RWPE1 (cell line): ENCODE measurements at regions not wholly inside any gene's neighbourhood (a gene's known extent, or its start where the extent isn't known, plus 50 kb on each side); places are given as distances from the start of the nearest gene placed in this dataset.

ENCODE experiments used
- CTCF ChIA-PET: fragments of 350-600 bp; sonication (Branson Sonifier 250); formaldehyde crosslinking; extraction: SDS; loops from one replicate; lab custom pipeline; 2021; lab: Yijun Ruan, JAX
- POLR2A ChIA-PET: fragments of 400-600 bp; formaldehyde crosslinking; extraction: SDS; loops from one replicate; lab custom pipeline; 2020; ENCODE audit warnings: antibody characterized with exemption; ENCODE audit not compliant: low non-redundant PET; lab: Yijun Ruan, JAX
- DNase-seq: peaks from one replicate; pipeline ENCODE4 v3.0.0; 2012; ENCODE audit warnings: low spot score
- H3K27ac ChIP-seq: fragments of 450-650 bp; 2 replicates; pipeline ENCODE4 v1.5.1; 2017
- TF ChIP-seq, protein P1 (sequence below): fragments of 450-650 bp; conservative IDR thresholded peaks from 2 replicates; pipeline ENCODE4 v1.5.1; 2017; ENCODE audit warnings: low read depth, mild to moderate bottlenecking

DNA sequence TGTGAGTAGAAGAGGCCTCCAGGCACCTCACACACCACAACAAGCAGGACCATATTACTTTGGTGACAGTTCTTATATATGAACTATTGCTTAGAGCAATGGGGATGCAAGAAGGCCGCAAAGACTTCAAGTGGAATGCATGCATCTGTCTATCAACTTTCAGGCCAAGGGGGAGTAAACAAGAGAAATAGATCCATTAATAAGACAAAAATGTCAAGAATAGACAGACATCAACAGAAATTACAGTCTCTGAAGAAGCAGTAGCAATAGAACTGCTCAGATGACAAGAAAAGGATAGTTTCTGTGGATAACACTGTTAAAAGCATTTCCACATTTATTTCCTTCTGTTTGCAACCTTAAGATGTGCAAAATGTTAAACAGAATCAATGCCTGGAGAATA is 1057.7 kb downstream of the UQCRFS1 start:
- ChIA-PET POLR2A (no interaction called here), CTCF (no interaction called here)
- no peak overlapping the region for H3K27ac ChIP-seq
- TF ChIP-seq, protein P1, sequence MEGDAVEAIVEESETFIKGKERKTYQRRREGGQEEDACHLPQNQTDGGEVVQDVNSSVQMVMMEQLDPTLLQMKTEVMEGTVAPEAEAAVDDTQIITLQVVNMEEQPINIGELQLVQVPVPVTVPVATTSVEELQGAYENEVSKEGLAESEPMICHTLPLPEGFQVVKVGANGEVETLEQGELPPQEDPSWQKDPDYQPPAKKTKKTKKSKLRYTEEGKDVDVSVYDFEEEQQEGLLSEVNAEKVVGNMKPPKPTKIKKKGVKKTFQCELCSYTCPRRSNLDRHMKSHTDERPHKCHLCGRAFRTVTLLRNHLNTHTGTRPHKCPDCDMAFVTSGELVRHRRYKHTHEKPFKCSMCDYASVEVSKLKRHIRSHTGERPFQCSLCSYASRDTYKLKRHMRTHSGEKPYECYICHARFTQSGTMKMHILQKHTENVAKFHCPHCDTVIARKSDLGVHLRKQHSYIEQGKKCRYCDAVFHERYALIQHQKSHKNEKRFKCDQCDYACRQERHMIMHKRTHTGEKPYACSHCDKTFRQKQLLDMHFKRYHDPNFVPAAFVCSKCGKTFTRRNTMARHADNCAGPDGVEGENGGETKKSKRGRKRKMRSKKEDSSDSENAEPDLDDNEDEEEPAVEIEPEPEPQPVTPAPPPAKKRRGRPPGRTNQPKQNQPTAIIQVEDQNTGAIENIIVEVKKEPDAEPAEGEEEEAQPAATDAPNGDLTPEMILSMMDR = no peak
- DNase-seq = no peak

DNA sequence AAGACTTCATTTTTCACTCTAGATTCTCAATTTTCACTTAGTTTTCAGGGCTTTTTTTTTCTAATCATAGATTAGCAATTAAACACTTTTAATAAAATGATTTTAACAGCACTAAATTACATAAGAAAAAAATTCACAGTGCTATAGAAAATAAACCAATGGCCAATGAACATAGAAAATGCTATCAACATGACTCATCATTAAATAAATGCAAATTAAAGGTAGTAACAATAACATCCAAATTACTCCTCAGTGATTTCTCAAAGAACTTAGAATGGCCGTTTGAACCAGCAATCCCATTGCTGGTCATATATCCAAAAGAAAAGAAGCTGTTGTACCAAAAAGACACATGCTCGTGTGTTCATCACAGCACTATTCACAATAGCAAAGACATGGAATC is 1058.9 kb downstream of the UQCRFS1 start:
- ChIA-PET POLR2A (no interaction called here), CTCF (no interaction called here)
- no peak overlapping the region for H3K27ac ChIP-seq
- no peak for DNase-seq
- TF ChIP-seq, protein P1 = no peak

DNA sequence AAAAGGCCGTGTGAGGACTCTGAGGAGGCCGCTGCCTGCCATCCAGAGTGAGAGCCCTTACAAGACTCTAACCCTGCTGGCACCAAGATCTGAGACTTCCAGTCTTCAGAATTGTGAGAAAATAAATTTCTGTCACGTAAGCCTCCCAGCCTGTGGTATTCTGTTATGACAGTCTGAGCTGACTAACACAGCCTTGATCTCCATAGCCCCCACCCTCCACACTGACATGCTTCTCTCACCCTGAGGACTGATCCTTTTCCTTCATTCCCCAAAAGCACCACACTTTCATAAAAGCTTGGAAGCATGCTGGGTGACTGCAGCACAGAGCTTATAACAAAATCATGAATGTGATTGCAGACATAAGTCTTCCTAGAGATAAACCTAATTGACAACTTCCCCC is 1059.8 kb downstream of the UQCRFS1 start:
- POLR2A ChIA-PET = no interaction called here
- CTCF ChIA-PET = no interaction called here

DNA sequence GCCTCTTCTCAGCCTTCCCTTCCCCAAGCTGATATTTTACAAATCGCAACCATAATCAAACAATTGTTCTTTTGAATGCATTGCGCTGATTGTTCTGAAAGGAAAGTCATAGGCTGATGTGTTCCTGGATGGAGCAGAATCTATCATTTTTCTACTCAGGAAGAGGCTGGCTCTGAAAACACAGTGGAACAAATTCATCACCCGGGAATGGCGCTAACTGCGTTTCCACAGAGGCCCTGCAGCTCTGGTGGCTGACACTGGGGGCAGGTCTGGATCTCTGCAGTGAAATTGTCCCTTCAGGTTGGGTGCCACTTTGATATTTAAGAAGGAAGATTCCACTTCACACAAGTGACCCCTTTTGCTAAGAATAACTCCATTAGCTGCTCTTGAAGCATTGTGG is 1060.8 kb downstream of the UQCRFS1 start:
- no peak overlapping the region for H3K27ac ChIP-seq
- no peak for DNase-seq
- ChIA-PET CTCF (no interaction called here), POLR2A (no interaction called here)
- TF ChIP-seq, protein P1 = no peak

More for the DNA sequence above, 1059.8 kb downstream of the UQCRFS1 start:
- H3K27ac ChIP-seq = no peak overlapping the region
- TF ChIP-seq, protein P1 = no peak
- DNase-seq = no peak

DNA sequence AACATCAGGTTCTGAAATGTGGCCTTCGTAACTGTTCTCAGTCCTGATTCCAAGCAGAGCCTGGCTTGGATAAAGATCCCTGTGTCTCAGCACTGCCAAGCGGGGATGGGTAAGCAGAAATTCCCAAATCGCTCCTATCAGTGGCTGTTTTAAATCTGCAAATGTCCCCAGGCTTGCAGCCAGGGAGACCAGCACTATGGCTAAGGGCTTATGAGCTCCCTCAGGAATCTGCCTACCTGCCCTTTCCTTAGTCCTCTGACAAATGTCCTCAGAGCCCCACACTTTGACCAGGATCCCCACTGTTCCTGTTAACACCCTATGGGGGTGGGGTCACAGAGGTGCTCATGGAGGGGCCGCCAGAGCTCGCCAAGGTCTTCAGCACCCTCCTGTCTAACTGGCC is 1062.8 kb downstream of the UQCRFS1 start:
- TF ChIP-seq, protein P1 = no peak
- H3K27ac ChIP-seq = no peak overlapping the region
- ChIA-PET CTCF (no interaction called here), POLR2A (no interaction called here)
- no peak for DNase-seq

DNA sequence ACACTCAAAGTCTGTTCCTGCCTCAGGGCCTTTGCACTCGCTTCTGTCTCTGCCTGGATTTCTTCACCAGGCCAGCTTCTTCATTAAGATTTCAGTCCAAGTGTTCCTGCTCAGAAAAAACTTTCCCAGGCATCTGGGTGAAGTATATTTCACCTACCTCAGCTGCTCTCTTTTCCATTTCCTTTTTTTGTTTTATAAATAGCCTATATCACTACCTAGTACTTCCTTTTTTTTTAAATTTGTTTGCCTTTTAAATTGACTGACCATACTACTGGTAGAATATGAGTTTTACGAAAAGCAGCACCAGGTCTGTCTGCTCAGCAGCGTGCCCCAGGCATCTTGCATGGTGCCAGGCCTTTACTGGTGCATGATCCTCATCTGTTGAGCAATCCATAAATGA is 1064.4 kb downstream of the UQCRFS1 start:
- ChIA-PET CTCF (no interaction called here), POLR2A (no interaction called here)
- TF ChIP-seq, protein P1 = no peak
- DNase-seq = no peak
- no peak overlapping the region for H3K27ac ChIP-seq

DNA sequence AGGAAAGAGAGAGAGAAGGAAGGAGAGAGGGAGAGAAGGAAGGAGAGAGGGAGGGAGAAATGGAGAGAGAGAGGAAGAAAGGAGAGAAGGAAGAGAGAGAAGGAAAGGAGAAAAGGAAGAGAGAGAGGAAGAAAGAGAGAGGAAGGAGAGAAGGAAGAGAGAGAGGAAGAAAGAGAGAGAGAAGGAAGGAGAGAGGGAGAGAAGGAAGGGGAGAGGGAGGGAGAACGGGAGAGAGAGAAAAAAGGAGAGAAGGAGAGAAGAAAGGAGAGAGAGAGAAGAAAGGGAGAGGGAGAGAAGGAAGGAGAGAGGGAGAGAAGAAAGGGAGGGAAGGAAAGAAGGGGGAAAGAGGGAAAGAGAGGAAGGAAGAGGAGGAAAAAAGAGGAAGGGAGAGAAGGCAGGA is 1070.7 kb downstream of the UQCRFS1 start:
- ChIA-PET CTCF (no interaction called here), POLR2A (no interaction called here)
- H3K27ac ChIP-seq = no peak overlapping the region
- TF ChIP-seq, protein P1 = no peak
- no peak for DNase-seq
